ENCODE measurements at regions not wholly inside any gene's neighbourhood (a gene's known extent, or its start where the extent isn't known, plus 50 kb on each side); places are given as distances from the start of the nearest gene placed in this dataset.

- TF ChIP-seq, protein P1, sequence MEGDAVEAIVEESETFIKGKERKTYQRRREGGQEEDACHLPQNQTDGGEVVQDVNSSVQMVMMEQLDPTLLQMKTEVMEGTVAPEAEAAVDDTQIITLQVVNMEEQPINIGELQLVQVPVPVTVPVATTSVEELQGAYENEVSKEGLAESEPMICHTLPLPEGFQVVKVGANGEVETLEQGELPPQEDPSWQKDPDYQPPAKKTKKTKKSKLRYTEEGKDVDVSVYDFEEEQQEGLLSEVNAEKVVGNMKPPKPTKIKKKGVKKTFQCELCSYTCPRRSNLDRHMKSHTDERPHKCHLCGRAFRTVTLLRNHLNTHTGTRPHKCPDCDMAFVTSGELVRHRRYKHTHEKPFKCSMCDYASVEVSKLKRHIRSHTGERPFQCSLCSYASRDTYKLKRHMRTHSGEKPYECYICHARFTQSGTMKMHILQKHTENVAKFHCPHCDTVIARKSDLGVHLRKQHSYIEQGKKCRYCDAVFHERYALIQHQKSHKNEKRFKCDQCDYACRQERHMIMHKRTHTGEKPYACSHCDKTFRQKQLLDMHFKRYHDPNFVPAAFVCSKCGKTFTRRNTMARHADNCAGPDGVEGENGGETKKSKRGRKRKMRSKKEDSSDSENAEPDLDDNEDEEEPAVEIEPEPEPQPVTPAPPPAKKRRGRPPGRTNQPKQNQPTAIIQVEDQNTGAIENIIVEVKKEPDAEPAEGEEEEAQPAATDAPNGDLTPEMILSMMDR (IDR thresholded peaks at IDR 0.05), result no peak
- TF ChIP-seq POLR2AphosphoS5 (IDR thresholded peaks at IDR 0.05), result no peak
Observed at GRCh38 chr10:120658943-120659885, 191.9 kb upstream of the WDR11 start.

Data from esophagus muscularis mucosa (tissue), 3 donors.